GM18861 (cell line): ENCODE measurements at regions not wholly inside any gene's neighbourhood (a gene's known extent, or its start where the extent isn't known, plus 50 kb on each side); places are given as distances from the start of the nearest gene placed in this dataset.
"Not testable (repeated sequence)": the region's sequence is repeated elsewhere in the genome, so short reads cannot be mapped to it uniquely, and the experiment has no call there.

Experiments
- ATAC-seq: cut with Tn5 transposase; IDR thresholded peaks from one replicate; pipeline ENCODE4 v1.9.1; 2021; ENCODE audit not compliant: unreplicated experiment

DNA sequence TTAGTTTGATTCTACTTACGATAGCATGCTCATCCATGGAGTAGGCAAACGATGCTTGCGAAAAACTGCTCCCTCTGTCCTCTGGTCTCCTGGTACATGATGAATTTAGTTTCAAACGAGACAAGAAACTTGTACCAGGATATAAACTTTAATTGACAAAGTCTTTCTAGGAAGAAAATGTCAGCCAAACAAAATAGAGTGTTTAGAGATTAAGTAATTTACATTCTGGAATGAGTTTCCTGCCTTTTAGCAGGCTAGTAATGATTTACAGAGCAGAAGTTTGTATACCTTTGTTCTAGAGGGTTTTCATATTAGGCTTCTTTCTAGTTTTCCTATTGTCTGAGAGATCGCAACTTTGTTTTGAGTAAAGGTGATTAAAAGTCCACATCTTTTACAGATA is 206.9 kb downstream of the RPL10L start:
- ATAC-seq, result no peak

GRCh38 chr14:46433381-46433780 is 218.2 kb downstream of the RPL10L start:
- ATAC-seq, result no peak

DNA sequence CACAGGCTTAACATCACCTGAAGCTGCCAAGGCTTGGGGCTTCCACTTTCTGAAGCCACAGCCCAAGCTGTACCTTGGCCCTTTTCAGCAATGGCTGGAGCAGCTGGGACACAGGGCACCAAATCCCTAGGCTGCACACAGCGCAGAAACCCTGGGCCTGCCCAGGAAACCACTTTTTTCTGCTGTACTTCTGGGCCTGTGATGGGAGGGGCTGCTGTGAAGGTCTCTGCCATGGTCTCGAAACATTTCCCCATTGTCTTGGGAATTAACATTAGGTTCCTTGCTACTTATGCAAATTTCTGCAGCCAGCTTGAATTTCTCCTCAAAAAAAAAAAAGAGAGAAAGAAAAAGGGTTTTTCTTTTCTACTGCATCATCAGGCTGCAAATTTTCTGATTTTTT is 219.1 kb downstream of the RPL10L start:
- no peak for ATAC-seq

GRCh38 chr14:46417066-46417465 is 234.5 kb downstream of the RPL10L start:
- ATAC-seq, result no peak

GRCh38 chr14:46404865-46405811 is 246.4 kb downstream of the RPL10L start:
- no peak for ATAC-seq

DNA sequence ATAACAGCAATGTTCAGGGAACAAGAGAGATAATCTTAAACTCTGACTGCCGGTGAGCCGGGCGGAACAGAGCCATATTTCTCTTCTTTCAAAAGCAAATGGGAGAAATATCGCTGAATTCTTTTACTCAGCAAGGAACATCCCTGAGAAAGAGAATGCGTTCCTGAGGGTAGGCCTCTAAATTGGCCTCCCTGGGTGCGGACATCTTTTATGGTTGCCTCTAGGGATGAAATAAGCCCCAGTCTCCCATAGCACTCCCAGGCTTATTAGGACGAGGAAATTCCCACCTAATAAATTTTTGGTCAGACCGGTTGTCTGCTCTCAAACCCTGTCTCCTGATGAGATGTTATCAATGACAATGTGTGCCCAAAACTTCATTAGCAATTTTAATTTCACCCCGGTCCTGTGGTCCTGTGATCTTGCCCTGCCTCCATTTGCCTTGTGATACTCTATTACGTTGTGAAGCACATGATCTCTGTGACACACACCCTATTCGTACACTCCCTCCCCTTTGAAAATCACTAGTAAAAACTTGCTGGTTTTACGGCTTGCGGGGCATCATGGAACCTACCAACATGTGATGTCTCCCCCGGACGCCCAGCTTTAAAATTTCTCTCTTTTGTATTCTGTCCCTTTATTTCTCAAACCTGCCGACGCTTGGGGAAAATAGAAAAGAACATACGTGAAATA is 249.4 kb downstream of the RPL10L start:
- ATAC-seq, result not testable (repeated sequence)

GRCh38 chr14:46401066-46401465 is 250.5 kb downstream of the RPL10L start:
- ATAC-seq, result no peak

GRCh38 chr14:46399049-46399448 is 252.5 kb downstream of the RPL10L start:
- no peak for ATAC-seq

DNA sequence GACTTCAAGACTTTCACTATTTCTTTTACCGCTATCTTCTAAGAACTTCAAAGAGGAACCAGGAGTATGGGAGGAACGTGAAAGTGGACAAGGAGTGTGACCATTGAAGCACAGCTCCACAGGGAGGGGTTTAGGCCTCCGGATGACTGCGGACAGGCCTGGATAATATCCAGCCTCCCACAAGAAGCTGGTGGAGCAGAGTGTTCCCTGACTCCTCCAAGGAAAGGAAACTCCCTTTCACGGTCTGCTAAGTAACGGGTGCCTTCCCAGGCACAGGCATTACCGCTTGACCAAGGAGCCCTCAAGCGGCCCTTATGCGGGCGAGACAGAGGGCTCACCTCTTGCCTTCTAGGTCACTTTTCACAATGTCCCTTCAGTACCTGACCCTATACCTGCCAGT is 267.0 kb downstream of the RPL10L start:
- no peak for ATAC-seq

- ATAC-seq, result no peak
Measured at GRCh38 chr14:46381674-46382073, 269.9 kb downstream of the RPL10L start.

- no peak for ATAC-seq
Measured at GRCh38 chr14:46378248-46378647, 273.3 kb downstream of the RPL10L start.

GRCh38 chr14:46377305-46377704 is 274.3 kb downstream of the RPL10L start:
- no peak for ATAC-seq

- no peak for ATAC-seq
Measured at GRCh38 chr14:46369391-46369790, 282.2 kb downstream of the RPL10L start.

GRCh38 chr14:46368275-46368674 is 283.3 kb downstream of the RPL10L start:
- no peak for ATAC-seq

DNA sequence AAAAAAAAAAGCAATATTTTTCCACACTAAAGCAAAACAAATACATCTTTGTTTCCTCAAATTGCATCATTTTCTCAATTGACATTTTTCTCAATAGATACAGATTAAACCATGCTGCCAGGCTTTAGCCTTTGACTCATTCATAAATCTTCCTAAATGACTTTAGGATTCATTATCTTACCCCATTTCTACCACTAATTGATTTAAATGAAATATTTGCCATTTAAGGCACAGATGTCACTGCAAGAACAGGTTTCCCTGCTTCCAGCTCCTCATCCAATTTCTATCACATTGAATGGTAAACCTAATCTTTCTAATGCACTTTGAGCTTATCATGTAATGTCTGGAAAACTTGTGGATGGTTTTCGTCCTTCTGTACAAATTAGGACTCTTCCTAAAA is 298.7 kb downstream of the RPL10L start:
- ATAC-seq, result no peak

- ATAC-seq, result peak; percentile 45
Measured at GRCh38 chr14:46344327-46344937, 307.1 kb downstream of the RPL10L start.

DNA sequence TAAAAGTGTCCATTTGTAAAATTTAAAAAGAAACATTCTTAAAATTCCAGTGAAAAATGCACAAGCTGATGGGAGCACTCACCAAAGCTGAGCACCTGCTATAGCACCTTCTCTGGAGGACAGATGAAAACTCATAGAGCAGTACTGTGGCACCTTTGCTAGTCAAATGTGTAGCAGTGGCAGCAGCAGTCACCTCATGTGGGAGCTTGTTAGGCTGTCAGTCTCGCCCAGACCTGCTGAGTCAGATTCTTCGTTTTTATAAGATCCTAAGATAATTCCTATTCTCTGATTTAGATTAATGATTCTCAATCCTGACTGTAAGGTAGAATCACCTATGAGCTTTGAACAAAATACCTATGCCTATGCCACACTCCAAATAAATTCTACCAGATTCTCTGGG is 325.8 kb downstream of the RPL10L start:
- no peak for ATAC-seq

DNA sequence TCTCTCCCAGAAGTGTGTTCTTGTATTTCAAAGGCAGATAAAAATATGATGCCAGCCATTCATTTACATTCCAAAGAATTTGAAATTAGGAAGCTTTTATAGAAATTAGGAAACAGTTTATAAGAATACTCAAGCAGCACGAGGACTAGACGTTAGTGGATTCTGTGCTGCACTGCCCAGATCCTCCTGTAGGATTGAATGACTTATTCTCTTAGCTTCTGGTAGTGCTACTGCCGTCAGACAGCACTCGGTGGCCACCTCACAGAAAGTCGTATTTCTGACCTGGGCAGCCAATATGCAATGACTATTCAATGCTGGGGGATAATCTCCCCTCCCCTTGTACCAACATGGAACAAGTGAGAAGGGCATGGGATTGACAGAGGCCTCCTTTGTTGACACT is 326.4 kb downstream of the RPL10L start:
- ATAC-seq, result no peak

- ATAC-seq, result no peak
Measured at GRCh38 chr14:46323404-46323762, 328.2 kb downstream of the RPL10L start.

DNA sequence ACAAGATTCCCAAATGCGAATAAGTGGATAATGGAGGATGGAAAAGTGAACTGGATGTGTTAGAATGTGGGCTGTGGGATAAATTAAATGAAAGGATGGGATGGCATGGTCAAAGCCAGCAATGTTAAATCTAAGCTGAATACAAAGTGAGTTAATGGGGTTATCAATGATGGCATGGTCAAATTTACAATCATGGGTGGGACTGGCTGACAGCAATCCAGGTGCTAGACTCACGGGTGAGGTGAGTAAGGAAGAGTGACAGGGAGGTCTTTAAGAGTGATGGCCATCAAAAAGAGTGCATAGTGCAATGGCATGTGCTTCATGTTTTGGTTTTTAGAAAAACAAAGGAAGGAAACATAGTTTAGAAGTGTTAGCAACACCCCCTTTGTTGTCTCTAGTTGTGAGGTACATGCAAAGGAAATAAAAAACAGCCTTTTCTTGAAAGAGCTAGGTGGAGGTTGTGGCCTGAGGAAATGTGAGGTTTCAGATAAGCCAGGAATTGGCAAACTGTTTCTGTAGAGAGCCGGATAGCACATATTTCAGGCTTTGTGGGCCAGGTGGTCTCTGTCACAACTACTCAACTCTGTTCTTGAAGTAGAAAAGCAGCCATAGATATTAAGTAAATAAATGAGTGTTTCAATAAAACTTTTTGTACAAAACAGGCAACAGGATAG is 328.7 kb downstream of the RPL10L start:
- no peak for ATAC-seq

- no peak for ATAC-seq
Measured at GRCh38 chr14:46322076-46322475, 329.5 kb downstream of the RPL10L start.
